Esophagus muscularis mucosa (tissue), 4 donors: ENCODE measurements at regions not wholly inside any gene's neighbourhood (a gene's known extent, or its start where the extent isn't known, plus 50 kb on each side); places are given as distances from the start of the nearest gene placed in this dataset.

ENCODE experiments used
- DNase-seq: peaks from one replicate; pipeline ENCODE4 v3.0.0-alpha.2; 2017; ENCODE audit errors: extremely low spot score
- H3K27ac ChIP-seq, 4 donors: fragments of 200-600 bp; sonication (generic); replicated peaks in 1 of 4; 1 replicate in 3 of 4; 2 replicates in 1 of 4; pipeline ENCODE4 v1.5.1; 2016 to 2019; ENCODE audit warnings: mild to moderate bottlenecking in 1 of 4
- H3K27me3 ChIP-seq, 4 donors: fragments of 200-600 bp; sonication (generic); one replicate each; pipeline versions ENCODE4 v1.5.1 to v1.6.0; 2016 to 2019
- H3K36me3 ChIP-seq, 4 donors: fragments of 200-600 bp; sonication (generic); one replicate each; pipeline ENCODE4 v1.5.1; 2016 to 2019
- H3K4me1 ChIP-seq, 4 donors: fragments of 200-600 bp; sonication (generic); one replicate each; pipeline ENCODE4 v1.5.1; 2016 to 2019
- H3K4me3 ChIP-seq, 4 donors: fragments of 200-600 bp; sonication (generic); 1 replicate in 2 of 4; 2 replicates in 2 of 4; pipeline ENCODE4 v1.5.1; 2016 to 2019; ENCODE audit warnings: mild to moderate bottlenecking in 4 of 4, moderate library complexity in 1 of 4
- H3K9me3 ChIP-seq, 4 donors: fragments of 200-600 bp; sonication (generic); 1 replicate in 3 of 4; 2 replicates in 1 of 4; pipeline ENCODE4 v1.5.1; 2016 to 2019
- EP300 ChIP-seq: sonication (generic); formaldehyde crosslinking; IDR thresholded peaks from one replicate; pipeline ENCODE4 v1.6.1; 2017; ENCODE audit warnings: antibody characterized with exemption
- POLR2A ChIP-seq: fragments of 450-650 bp; IDR thresholded peaks from one replicate; pipeline ENCODE4 v1.6.1; 2017; ENCODE audit warnings: antibody characterized with exemption, moderate library complexity, mild to moderate bottlenecking, low read depth
- POLR2AphosphoS5 ChIP-seq, 2 donors: sonication (generic); formaldehyde crosslinking; IDR thresholded peaks; one replicate each; pipeline ENCODE4 v1.6.1; 2017; ENCODE audit warnings: antibody characterized with exemption in 2 of 2
- WGBS: methylation state at CpG from one replicate; pipeline ENCODE4 v1.1.5; 2018; 5-methylcytosine and 5-hydroxymethylcytosine counted together
- intact Hi-C: fragments of 100-400 bp; cut with DNase I; formaldehyde crosslinking; loops from one replicate; pipeline ENCODE4 v1.15.1; 2023
- TF ChIP-seq, protein P1 (sequence below), 3 experiments: fragments of 200-600 bp in 2 of 3; fragments of 450-650 bp in 1 of 3; sonication (generic) in 2 of 3; IDR thresholded peaks; one replicate each; pipeline ENCODE4 v1.5.1; 2017 to 2019; ENCODE audit warnings: antibody characterized with exemption in 3 of 3, mild to moderate bottlenecking in 2 of 3, moderate library complexity in 1 of 3

DNA sequence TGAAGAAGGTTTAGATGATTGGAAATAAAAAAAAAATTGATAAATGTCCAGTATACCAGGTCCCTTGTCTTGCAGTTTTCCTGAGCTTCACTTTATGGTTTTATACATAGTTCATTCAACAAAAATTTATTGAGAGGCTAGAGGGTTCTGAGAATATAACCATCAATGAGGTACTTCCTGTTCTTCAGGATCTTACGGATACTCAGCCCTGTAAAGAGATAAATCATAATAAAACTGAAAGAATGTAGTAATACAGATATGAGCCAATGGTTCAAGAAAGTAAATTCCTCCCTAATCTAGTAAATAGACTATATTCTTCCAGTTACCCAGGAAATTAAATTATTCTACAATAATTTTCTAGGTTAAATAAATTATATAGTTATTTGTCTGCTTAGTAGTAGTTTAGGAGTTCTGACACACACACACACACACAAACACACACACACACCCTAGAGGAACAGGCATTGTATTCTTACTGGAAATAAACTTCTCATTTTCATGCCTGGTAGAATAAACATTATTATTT, 70.4 kb upstream of the HMCN1 start:
- Histone ChIP-seq H3K4me3 (no peak overlapping the region), H3K27me3 (peaks cover 0 to 5% (median 0%) of the 10 kb centered on the region in 4 donors), H3K36me3 (no peaks in the 10 kb centered on the region), H3K27ac (no peak overlapping the region), H3K9me3 (no peaks in the 10 kb centered on the region), H3K4me1 (peaks cover 0 to 7% (median 0%) of the 10 kb centered on the region in 4 donors)
- intact Hi-C loops: no loop called here
- TF ChIP-seq POLR2A (no peak), EP300 (no peak), POLR2AphosphoS5 (IDR thresholded peaks at IDR 0.05) (no peak)
- TF ChIP-seq, protein P1, sequence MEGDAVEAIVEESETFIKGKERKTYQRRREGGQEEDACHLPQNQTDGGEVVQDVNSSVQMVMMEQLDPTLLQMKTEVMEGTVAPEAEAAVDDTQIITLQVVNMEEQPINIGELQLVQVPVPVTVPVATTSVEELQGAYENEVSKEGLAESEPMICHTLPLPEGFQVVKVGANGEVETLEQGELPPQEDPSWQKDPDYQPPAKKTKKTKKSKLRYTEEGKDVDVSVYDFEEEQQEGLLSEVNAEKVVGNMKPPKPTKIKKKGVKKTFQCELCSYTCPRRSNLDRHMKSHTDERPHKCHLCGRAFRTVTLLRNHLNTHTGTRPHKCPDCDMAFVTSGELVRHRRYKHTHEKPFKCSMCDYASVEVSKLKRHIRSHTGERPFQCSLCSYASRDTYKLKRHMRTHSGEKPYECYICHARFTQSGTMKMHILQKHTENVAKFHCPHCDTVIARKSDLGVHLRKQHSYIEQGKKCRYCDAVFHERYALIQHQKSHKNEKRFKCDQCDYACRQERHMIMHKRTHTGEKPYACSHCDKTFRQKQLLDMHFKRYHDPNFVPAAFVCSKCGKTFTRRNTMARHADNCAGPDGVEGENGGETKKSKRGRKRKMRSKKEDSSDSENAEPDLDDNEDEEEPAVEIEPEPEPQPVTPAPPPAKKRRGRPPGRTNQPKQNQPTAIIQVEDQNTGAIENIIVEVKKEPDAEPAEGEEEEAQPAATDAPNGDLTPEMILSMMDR (IDR thresholded peaks at IDR 0.05): no peak
- no peak for DNase-seq
- 45% methylated on average over 1 of the region's 1 CpG for WGBS

- H3K36me3 ChIP-seq: no peaks in the 10 kb centered on the region
- no peaks in the 10 kb centered on the region for H3K9me3 ChIP-seq
- no peak overlapping the region for H3K4me3 ChIP-seq
- peaks cover 0 to 7% (median 0%) of the 10 kb centered on the region in 4 donors for H3K4me1 ChIP-seq
- intact Hi-C loops: no loop called here
- 40% methylated on average over 1 of the region's 1 CpG for WGBS
- DNase-seq: no peak
- H3K27me3 ChIP-seq: peaks cover 0 to 4% (median 0%) of the 10 kb centered on the region in 4 donors
- no peak overlapping the region for H3K27ac ChIP-seq
- TF ChIP-seq, protein P1 (IDR thresholded peaks at IDR 0.05): no peak
- no peak for TF ChIP-seq POLR2A
- no peak for TF ChIP-seq EP300
- TF ChIP-seq POLR2AphosphoS5 (IDR thresholded peaks at IDR 0.05): no peak
These were observed 70.9 kb upstream of the HMCN1 start for GRCh38 chr1:185663332-185663731.

GRCh38 chr1:185661971-185662370, 72.2 kb upstream of the HMCN1 start:
- intact Hi-C loops: no loop called here
- DNase-seq: no peak
- TF ChIP-seq, protein P1 (IDR thresholded peaks at IDR 0.05): no peak
- TF ChIP-seq EP300 (no peak), POLR2A (no peak), POLR2AphosphoS5 (IDR thresholded peaks at IDR 0.05) (no peak)
- WGBS: 74% methylated on average over 2 of the region's 2 CpGs
- no peaks in the 10 kb centered on the region for H3K9me3 ChIP-seq
- H3K4me3 ChIP-seq: no peak overlapping the region
- no peaks in the 10 kb centered on the region for H3K27me3 ChIP-seq
- H3K4me1 ChIP-seq: peaks cover 0 to 4% (median 0%) of the 10 kb centered on the region in 4 donors
- H3K27ac ChIP-seq: no peak overlapping the region
- H3K36me3 ChIP-seq: no peaks in the 10 kb centered on the region

DNA sequence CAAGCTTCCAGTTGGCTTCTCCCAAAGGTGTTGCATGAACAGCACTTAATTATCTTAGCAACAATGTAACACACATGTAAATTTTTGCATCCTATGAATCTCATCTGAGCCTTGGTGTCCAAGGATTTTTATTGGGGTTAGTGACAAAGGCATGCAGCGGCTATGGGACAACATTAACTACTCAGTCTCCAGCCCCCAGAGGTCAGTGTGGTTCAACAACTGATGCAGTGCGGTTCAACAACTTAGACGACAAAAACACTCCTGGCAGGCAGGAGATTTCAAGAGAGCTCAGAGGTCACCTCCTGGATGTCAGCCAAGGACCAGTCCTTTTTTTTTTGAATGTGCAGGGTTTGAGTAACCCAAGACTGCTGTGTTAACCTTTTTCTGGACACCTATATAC, 77.5 kb upstream of the HMCN1 start:
- TF ChIP-seq POLR2AphosphoS5 (IDR thresholded peaks at IDR 0.05): no peak
- TF ChIP-seq, protein P1 (IDR thresholded peaks at IDR 0.05): no peak
- H3K27me3 ChIP-seq: no peaks in the 10 kb centered on the region
- no peak overlapping the region for H3K4me3 ChIP-seq
- 87% methylated on average over 3 of the region's 3 CpGs for WGBS
- intact Hi-C loops: no loop called here
- H3K27ac ChIP-seq: no peak overlapping the region
- H3K4me1 ChIP-seq: no peaks in the 10 kb centered on the region
- H3K36me3 ChIP-seq: no peaks in the 10 kb centered on the region
- H3K9me3 ChIP-seq: no peaks in the 10 kb centered on the region
- DNase-seq: no peak

DNA sequence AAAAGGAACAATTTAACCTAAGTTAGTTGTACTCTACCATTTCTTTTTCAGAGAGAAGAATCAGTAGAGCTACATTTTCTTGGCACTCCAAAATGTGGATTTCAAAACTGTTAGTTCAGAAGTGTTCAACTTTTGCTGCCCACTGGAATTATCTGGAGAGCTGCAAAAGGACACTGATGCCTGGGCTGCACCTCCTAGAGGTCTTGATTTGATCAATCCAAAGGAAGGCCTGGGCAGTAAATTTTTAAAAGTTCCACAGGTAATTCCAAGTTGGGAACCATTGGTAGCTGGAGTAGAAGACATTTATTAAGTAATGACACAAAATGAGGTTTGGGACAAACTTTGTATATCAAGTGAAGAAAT, 79.3 kb upstream of the HMCN1 start:
- no peak overlapping the region for H3K27ac ChIP-seq
- H3K4me1 ChIP-seq: no peaks in the 10 kb centered on the region
- TF ChIP-seq EP300 (no peak), POLR2AphosphoS5 (IDR thresholded peaks at IDR 0.05) (no peak), POLR2A (no peak)
- TF ChIP-seq, protein P1 (IDR thresholded peaks at IDR 0.05): no peak
- no peak for DNase-seq
- intact Hi-C loops: no loop called here
- no peaks in the 10 kb centered on the region for H3K9me3 ChIP-seq
- no peak overlapping the region for H3K4me3 ChIP-seq
- no peaks in the 10 kb centered on the region for H3K36me3 ChIP-seq
- H3K27me3 ChIP-seq: no peaks in the 10 kb centered on the region
